H1 (cell line): ENCODE measurements at regions not wholly inside any gene's neighbourhood (a gene's known extent, or its start where the extent isn't known, plus 50 kb on each side); places are given as distances from the start of the nearest gene placed in this dataset.

Experiments used
- CTCF ChIA-PET: fragments of 300-600 bp; sonication (Branson Sonifier 250); formaldehyde crosslinking; loops from one replicate; lab custom pipeline; 2021; ENCODE audit not compliant: partially characterized antibody; lab: Charles Lee
- POLR2A ChIA-PET: fragments of 300-600 bp; sonication (Branson Sonifier 250); formaldehyde crosslinking; loops from one replicate; lab custom pipeline; 2021; ENCODE audit warnings: inconsistent platforms; ENCODE audit not compliant: partially characterized antibody; lab: Charles Lee
- DNase-seq, 2 experiments: peaks; one replicate each; pipeline versions ENCODE4 v3.0.0 to v3.0.0-alpha.2; 2010 to 2022; ENCODE audit warnings: low spot score in 2 of 2, low read depth in 1 of 2, mixed read lengths in 1 of 2
- FAIRE-seq: peaks from 2 replicates; lab custom pipeline; 2011; peaks lifted over from hg19 to GRCh38; lab: Jason Lieb, UNC
- H2AFZ ChIP-seq: 2 replicates; pipeline ENCODE4 v1.8.1; 2012; ENCODE audit warnings: low read length, inconsistent platforms
- H2AK5ac ChIP-seq: 2 replicates; pipeline ENCODE4 v1.6.1; 2013; ENCODE audit warnings: low read depth, low read length
- H2BK120ac ChIP-seq: replicated peaks from 2 replicates; pipeline ENCODE3; 2013; ENCODE audit warnings: low read depth, low read length, inconsistent platforms
- H2BK12ac ChIP-seq: 2 replicates; pipeline ENCODE4 v1.6.1; 2013; ENCODE audit warnings: low read depth, low read length
- H2BK15ac ChIP-seq: 2 replicates; pipeline ENCODE4 v1.6.1; 2013; ENCODE audit warnings: low read length
- H2BK20ac ChIP-seq: 2 replicates; pipeline ENCODE4 v1.6.1; 2013; ENCODE audit warnings: low read length
- H2BK5ac ChIP-seq: 2 replicates; pipeline ENCODE4 v1.6.1; 2013; ENCODE audit warnings: low read depth, low read length
- H3K14ac ChIP-seq: 2 replicates; pipeline ENCODE4 v1.6.1; 2013; ENCODE audit warnings: inconsistent platforms; ENCODE audit not compliant: insufficient read length
- H3K18ac ChIP-seq: 2 replicates; pipeline ENCODE4 v1.6.1; 2013; ENCODE audit warnings: low read length; ENCODE audit errors: extremely low read depth
- H3K23ac ChIP-seq: 2 replicates; pipeline ENCODE4 v1.6.1; 2013; ENCODE audit warnings: inconsistent platforms; ENCODE audit not compliant: insufficient read length
- H3K23me2 ChIP-seq: 2 replicates; pipeline ENCODE4 v1.6.1; 2013; ENCODE audit warnings: low read depth, low read length
- H3K27ac ChIP-seq: 2 replicates; pipeline ENCODE4 v1.6.1; 2011; ENCODE audit warnings: low read depth, low read length, inconsistent platforms
- H3K27me3 ChIP-seq, 4 experiments: replicated peaks in 1 of 4; 1 replicate in 1 of 4; 2 replicates in 3 of 4; pipeline versions ENCODE4 v1.6.1 to v1.8.1; 2011 to 2013; ENCODE audit warnings: low read length in 3 of 4, mild to moderate bottlenecking in 3 of 4, inconsistent platforms in 2 of 4, mixed read lengths in 2 of 4, moderate library complexity in 1 of 4; ENCODE audit not compliant: control insufficient read depth in 3 of 4, insufficient read depth in 3 of 4; ENCODE audit errors: extremely low read depth in 1 of 4
- H3K36me3 ChIP-seq, 4 experiments: 2 replicates each; pipeline versions ENCODE4 v1.6.1 to v1.8.1; 2011 to 2013; ENCODE audit warnings: mild to moderate bottlenecking in 4 of 4, low read length in 3 of 4, moderate library complexity in 2 of 4, control low read depth in 1 of 4, inconsistent platforms in 1 of 4; ENCODE audit not compliant: insufficient read depth in 4 of 4, control insufficient read depth in 2 of 4
- H3K4ac ChIP-seq: replicated peaks from 2 replicates; pipeline ENCODE3; 2013; ENCODE audit warnings: low read length, low read depth, mixed read lengths, inconsistent platforms; ENCODE audit not compliant: insufficient read length
- H3K4me1 ChIP-seq, 4 experiments: replicated peaks in 1 of 4; 1 replicate in 1 of 4; 2 replicates in 3 of 4; pipeline versions ENCODE4 v1.6.1 to v1.8.1; 2011 to 2013; ENCODE audit warnings: low read length in 3 of 4, inconsistent platforms in 2 of 4, mixed read lengths in 1 of 4; ENCODE audit not compliant: insufficient read depth in 4 of 4, control insufficient read depth in 3 of 4
- H3K4me2 ChIP-seq, 2 experiments: 2 replicates each; pipeline versions ENCODE4 v1.6.1 to v1.8.1; 2011 to 2013; ENCODE audit warnings: low read depth in 2 of 2, low read length in 2 of 2, control low read depth in 1 of 2, inconsistent platforms in 1 of 2, mild to moderate bottlenecking in 1 of 2; ENCODE audit not compliant: insufficient read depth in 1 of 2
- H3K4me3 ChIP-seq, 4 experiments: fragments of 200-600, 300-600 bp in 1 of 4; sonication (generic), shearing (Covaris generic), sonication (Bioruptor Twin) in 1 of 4; 2 replicates each; pipeline versions ENCODE4 v1.5.1 to v1.8.1; 2011 to 2016; ENCODE audit warnings: low read length in 4 of 4, low read depth in 3 of 4, control low read depth in 2 of 4, inconsistent platforms in 2 of 4, mild to moderate bottlenecking in 2 of 4, mixed read lengths in 1 of 4, moderate library complexity in 1 of 4; ENCODE audit not compliant: insufficient read depth in 2 of 4; ENCODE audit errors: extremely low read depth in 1 of 4
- H3K56ac ChIP-seq: replicated peaks from 2 replicates; pipeline ENCODE3; 2013; ENCODE audit warnings: low read depth, mild to moderate bottlenecking, mixed read lengths, low read length, inconsistent platforms; ENCODE audit not compliant: insufficient read length
- H3K79me1 ChIP-seq: 2 replicates; pipeline ENCODE4 v1.6.1; 2013; ENCODE audit warnings: low read depth, low read length, control low read depth
- H3K79me2 ChIP-seq, 2 experiments: 2 replicates each; pipeline versions ENCODE4 v1.6.1 to v1.8.1; 2012 to 2013; ENCODE audit warnings: low read length in 2 of 2, mild to moderate bottlenecking in 2 of 2, inconsistent platforms in 1 of 2; ENCODE audit not compliant: insufficient read depth in 2 of 2, control insufficient read depth in 1 of 2
- H3K9ac ChIP-seq, 4 experiments: replicated peaks in 1 of 4; 1 replicate in 1 of 4; 2 replicates in 3 of 4; pipeline versions ENCODE4 v1.6.1 to v1.8.1; 2011 to 2013; ENCODE audit warnings: low read depth in 3 of 4, low read length in 3 of 4, control low read depth in 2 of 4, mild to moderate bottlenecking in 2 of 4, moderate library complexity in 2 of 4, inconsistent platforms in 1 of 4; ENCODE audit errors: extremely low read depth in 1 of 4
- H3K9me3 ChIP-seq, 2 experiments: 2 replicates each; pipeline versions ENCODE4 v1.6.1 to v1.8.1; 2012 to 2013; ENCODE audit warnings: mild to moderate bottlenecking in 2 of 2, moderate library complexity in 2 of 2, control low read depth in 1 of 2, inconsistent platforms in 1 of 2, low read depth in 1 of 2, low read length in 1 of 2, mixed read lengths in 1 of 2; ENCODE audit not compliant: insufficient read depth in 2 of 2
- H4K20me1 ChIP-seq, 2 experiments: replicated peaks in 1 of 2; 2 replicates each; pipeline versions ENCODE3 to v1.8.1; 2011 to 2013; ENCODE audit warnings: inconsistent platforms in 2 of 2, low read length in 2 of 2, mild to moderate bottlenecking in 1 of 2; ENCODE audit not compliant: insufficient read depth in 2 of 2, control insufficient read depth in 1 of 2
- H4K5ac ChIP-seq: 2 replicates; pipeline ENCODE4 v1.6.1; 2013; ENCODE audit warnings: low read length, low read depth, mixed read lengths, inconsistent platforms; ENCODE audit not compliant: insufficient read length
- H4K8ac ChIP-seq: 2 replicates; pipeline ENCODE4 v1.8.0; 2013; ENCODE audit warnings: mild to moderate bottlenecking, moderate library complexity, low read length, inconsistent platforms; ENCODE audit not compliant: insufficient read depth; ENCODE audit errors: extremely low read depth
- H4K91ac ChIP-seq: replicated peaks from 2 replicates; pipeline ENCODE3; 2013; ENCODE audit warnings: low read length, mixed read lengths, inconsistent platforms; ENCODE audit not compliant: insufficient read length
- GTF2F1 ChIP-seq: IDR thresholded peaks from 2 replicates; pipeline ENCODE4 v1.6.1; 2012; ENCODE audit warnings: low read depth, low read length, improper control_type of control experiment, borderline replicate concordance
- HDAC6 ChIP-seq: IDR thresholded peaks from one replicate; pipeline ENCODE4 v1.7.1; 2012; ENCODE audit warnings: low read depth, mild to moderate bottlenecking, inconsistent platforms, low read length, moderate library complexity
- JUND ChIP-seq: IDR thresholded peaks from 2 replicates; pipeline ENCODE4 v1.6.1; 2011; ENCODE audit warnings: mild to moderate bottlenecking, improper control_type of control experiment, low read length
- NRF1 ChIP-seq: IDR thresholded peaks from 2 replicates; pipeline ENCODE4 v1.6.1; 2011; ENCODE audit warnings: mild to moderate bottlenecking, low read depth, low read length, improper control_type of control experiment
- PHF8 ChIP-seq: fragments of 200-600 bp; sonication (generic); conservative IDR thresholded peaks from 2 replicates; pipeline ENCODE4 v1.7.1; 2012; ENCODE audit warnings: low read depth, mild to moderate bottlenecking, inconsistent platforms, low read length, moderate library complexity
- POU5F1 ChIP-seq: IDR thresholded peaks from 2 replicates; pipeline ENCODE4 v1.6.1; 2011; ENCODE audit warnings: low read depth, mild to moderate bottlenecking, low read length, moderate library complexity
- RXRA ChIP-seq: IDR thresholded peaks from 2 replicates; pipeline ENCODE4 v1.6.1; 2011; ENCODE audit warnings: low read depth, mild to moderate bottlenecking, low read length, moderate library complexity; ENCODE audit not compliant: insufficient read depth
- SIN3A ChIP-seq, 2 experiments: IDR thresholded peaks in 1 of 2; conservative IDR thresholded peaks in 1 of 2; 2 replicates each; pipeline ENCODE4 v1.6.1; 2011 to 2012; ENCODE audit warnings: low read length in 2 of 2, improper control_type of control experiment in 1 of 2, low read depth in 1 of 2, mild to moderate bottlenecking in 1 of 2
- TEAD4 ChIP-seq: IDR thresholded peaks from 2 replicates; pipeline ENCODE4 v1.6.1; 2012; ENCODE audit warnings: low read depth, low read length, inconsistent platforms, mixed read lengths
- WGBS, 2 experiments: shearing (Covaris generic) in 1 of 2; methylation state at CpG; one replicate each; pipeline versions ENCODE4 v1.1.6 to v1.1.7; 2013 to 2015; ENCODE audit warnings: low lambda C conversion rate in 2 of 2, mixed read lengths in 2 of 2, inconsistent platforms in 1 of 2, low coverage in 1 of 2, missing lambda C conversion rate in 1 of 2; ENCODE audit not compliant: insufficient replicate concordance in 2 of 2, insufficient coverage in 1 of 2, insufficient read length in 1 of 2; ENCODE audit errors: extremely low coverage in 1 of 2, missing lambda C conversion rate in 1 of 2; 5-methylcytosine and 5-hydroxymethylcytosine counted together
- TF ChIP-seq, protein P1 (sequence below): IDR thresholded peaks from 2 replicates; pipeline ENCODE4 v1.6.1; 2012; ENCODE audit warnings: low read length, inconsistent platforms

- Histone ChIP-seq H3K9ac (no peak overlapping the region), H3K4me1 (no peaks in the 10 kb centered on the region), H3K4me2 (no peak overlapping the region), H3K79me1 (no peaks in the 10 kb centered on the region), H2BK5ac (no peak overlapping the region), H3K56ac (no peak overlapping the region), H4K91ac (no peak overlapping the region), H2BK12ac (no peak overlapping the region), H3K36me3 (no peaks in the 10 kb centered on the region), H3K14ac (no peak overlapping the region), H3K23me2 (no peaks in the 10 kb centered on the region), H3K23ac (no peak overlapping the region), H3K4me3 (no peak overlapping the region), H2BK20ac (no peak overlapping the region), H3K18ac (no peak overlapping the region), H3K4ac (no peak overlapping the region), H2BK120ac (no peak overlapping the region), H3K9me3 (0 out of 4 replicates have a peak, but pooled peaks cover 0 to 9% of the 10 kb centered on the region in 2 experiments), H3K27me3 (no peaks in the 10 kb centered on the region), H4K20me1 (no peaks in the 10 kb centered on the region), H3K79me2 (no peaks in the 10 kb centered on the region), H3K27ac (no peak overlapping the region), H4K5ac (no peak overlapping the region), H2AFZ (no peak overlapping the region), H4K8ac (no peak overlapping the region), H2AK5ac (no peak overlapping the region), H2BK15ac (no peak overlapping the region)
- 93% methylated on average over 5 of the region's 5 CpGs; no CpG with 5 or more reads in 1 of the 2 experiments for WGBS, 2 experiments
- TF ChIP-seq TEAD4 (no peak), HDAC6 (no peak), POU5F1 (no peak), RXRA (no peak), GTF2F1 (no peak), SIN3A (conservative IDR thresholded peaks at IDR 0.05 in 1 of 2, IDR thresholded peaks at IDR 0.05 in 1 of 2; ENCODE audit: low read depth in 1 of 2, low read length in 2 of 2) (no peak), PHF8 (no peak), NRF1 (no peak), JUND (no peak)
- TF ChIP-seq, protein P1, sequence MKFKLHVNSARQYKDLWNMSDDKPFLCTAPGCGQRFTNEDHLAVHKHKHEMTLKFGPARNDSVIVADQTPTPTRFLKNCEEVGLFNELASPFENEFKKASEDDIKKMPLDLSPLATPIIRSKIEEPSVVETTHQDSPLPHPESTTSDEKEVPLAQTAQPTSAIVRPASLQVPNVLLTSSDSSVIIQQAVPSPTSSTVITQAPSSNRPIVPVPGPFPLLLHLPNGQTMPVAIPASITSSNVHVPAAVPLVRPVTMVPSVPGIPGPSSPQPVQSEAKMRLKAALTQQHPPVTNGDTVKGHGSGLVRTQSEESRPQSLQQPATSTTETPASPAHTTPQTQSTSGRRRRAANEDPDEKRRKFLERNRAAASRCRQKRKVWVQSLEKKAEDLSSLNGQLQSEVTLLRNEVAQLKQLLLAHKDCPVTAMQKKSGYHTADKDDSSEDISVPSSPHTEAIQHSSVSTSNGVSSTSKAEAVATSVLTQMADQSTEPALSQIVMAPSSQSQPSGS, result no peak
- DNase-seq (no peak), FAIRE-seq (no peak)
- POLR2A ChIA-PET, result no interaction called here
- CTCF ChIA-PET, result no interaction called here
Measured at GRCh38 chr6:8642854-8643253, 207.5 kb upstream of the SLC35B3 start.
